ENCODE measurements at regions not wholly inside any gene's neighbourhood (a gene's known extent, or its start where the extent isn't known, plus 50 kb on each side); places are given as distances from the start of the nearest gene placed in this dataset.

GRCh38 chr17:34099859-34100515, 155.1 kb upstream of the CCL2 start:
- DNase-seq (ENCODE audit: low spot score): no peak
- no peaks in the 10 kb centered on the region for H3K36me3 Mint-ChIP-seq (ENCODE audit: low read depth, unreplicated experiment)

DNA sequence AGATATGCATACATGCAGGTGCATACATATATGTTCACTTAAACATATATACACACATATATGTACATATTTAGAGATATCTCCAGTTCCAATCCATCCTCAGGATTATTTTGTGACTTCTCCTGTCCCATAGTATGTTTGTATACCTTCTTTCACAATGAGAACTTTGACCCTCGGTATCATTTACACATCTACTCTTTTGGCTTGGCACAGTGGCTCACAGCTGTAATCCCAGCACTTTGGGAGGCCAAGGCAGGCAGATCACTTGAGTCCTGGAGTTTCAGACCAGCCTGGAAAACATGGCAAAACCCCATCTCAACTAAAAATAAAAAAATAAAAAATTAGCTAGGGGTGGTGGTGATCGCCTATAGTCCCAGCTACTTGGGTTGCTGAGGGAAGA, 148.1 kb upstream of the CCL2 start:
- TF ChIP-seq CTCF (IDR thresholded peaks at IDR 0.05; ENCODE audit: unreplicated experiment): no peak
- Mint-ChIP-seq H3K27me3 (ENCODE audit: unreplicated experiment) (no peaks in the 10 kb centered on the region), H3K4me1 (ENCODE audit: unreplicated experiment) (no peaks in the 10 kb centered on the region), H3K27ac (ENCODE audit: unreplicated experiment) (no peak overlapping the region), H3K36me3 (ENCODE audit: low read depth, unreplicated experiment) (no peaks in the 10 kb centered on the region), H3K9me3 (ENCODE audit: unreplicated experiment) (no peaks in the 10 kb centered on the region), H3K4me3 (ENCODE audit: unreplicated experiment) (no peak overlapping the region)
- DNase-seq (ENCODE audit: low spot score): no peak

More at GRCh38 chr17:34099859-34100515, 155.1 kb upstream of the CCL2 start:
- H3K9me3 Mint-ChIP-seq (ENCODE audit: unreplicated experiment): no peaks in the 10 kb centered on the region
- H3K4me3 Mint-ChIP-seq (ENCODE audit: unreplicated experiment): no peak overlapping the region
- H3K27ac Mint-ChIP-seq (ENCODE audit: unreplicated experiment): no peak overlapping the region
- no peak for TF ChIP-seq CTCF (IDR thresholded peaks at IDR 0.05; ENCODE audit: unreplicated experiment)
- no peaks in the 10 kb centered on the region for H3K27me3 Mint-ChIP-seq (ENCODE audit: unreplicated experiment)
- no peaks in the 10 kb centered on the region for H3K4me1 Mint-ChIP-seq (ENCODE audit: unreplicated experiment)

GRCh38 chr17:34110315-34110714, 144.8 kb upstream of the CCL2 start:
- Mint-ChIP-seq H3K4me1 (ENCODE audit: unreplicated experiment) (no peaks in the 10 kb centered on the region), H3K9me3 (ENCODE audit: unreplicated experiment) (no peaks in the 10 kb centered on the region), H3K36me3 (ENCODE audit: low read depth, unreplicated experiment) (no peaks in the 10 kb centered on the region), H3K27me3 (ENCODE audit: unreplicated experiment) (no peaks in the 10 kb centered on the region), H3K4me3 (ENCODE audit: unreplicated experiment) (no peak overlapping the region), H3K27ac (ENCODE audit: unreplicated experiment) (no peak overlapping the region)
- TF ChIP-seq CTCF (IDR thresholded peaks at IDR 0.05; ENCODE audit: unreplicated experiment): no peak
- no peak for DNase-seq (ENCODE audit: low spot score)

GRCh38 chr17:34113089-34113488, 142.0 kb upstream of the CCL2 start:
- no peak overlapping the region for H3K27ac Mint-ChIP-seq (ENCODE audit: unreplicated experiment)
- H3K4me1 Mint-ChIP-seq (ENCODE audit: unreplicated experiment): no peaks in the 10 kb centered on the region
- no peak for DNase-seq (ENCODE audit: low spot score)
- TF ChIP-seq CTCF (IDR thresholded peaks at IDR 0.05; ENCODE audit: unreplicated experiment): no peak
- no peaks in the 10 kb centered on the region for H3K36me3 Mint-ChIP-seq (ENCODE audit: low read depth, unreplicated experiment)
- no peaks in the 10 kb centered on the region for H3K27me3 Mint-ChIP-seq (ENCODE audit: unreplicated experiment)
- no peaks in the 10 kb centered on the region for H3K9me3 Mint-ChIP-seq (ENCODE audit: unreplicated experiment)
- no peak overlapping the region for H3K4me3 Mint-ChIP-seq (ENCODE audit: unreplicated experiment)

- H3K9me3 Mint-ChIP-seq (ENCODE audit: unreplicated experiment): no peaks in the 10 kb centered on the region
- H3K4me1 Mint-ChIP-seq (ENCODE audit: unreplicated experiment): no peaks in the 10 kb centered on the region
- no peak for DNase-seq (ENCODE audit: low spot score)
- no peak for TF ChIP-seq CTCF (IDR thresholded peaks at IDR 0.05; ENCODE audit: unreplicated experiment)
- H3K4me3 Mint-ChIP-seq (ENCODE audit: unreplicated experiment): no peak overlapping the region
- H3K36me3 Mint-ChIP-seq (ENCODE audit: low read depth, unreplicated experiment): no peaks in the 10 kb centered on the region
- H3K27me3 Mint-ChIP-seq (ENCODE audit: unreplicated experiment): no peaks in the 10 kb centered on the region
- H3K27ac Mint-ChIP-seq (ENCODE audit: unreplicated experiment): no peak overlapping the region
These were observed 140.9 kb upstream of the CCL2 start for GRCh38 chr17:34114174-34114573.
